NCI-H2196 (cell line): ENCODE measurements at regions not wholly inside any gene's neighbourhood (a gene's known extent, or its start where the extent isn't known, plus 50 kb on each side); places are given as distances from the start of the nearest gene placed in this dataset.

Source experiments
- DNase-seq: peaks from one replicate; lab custom pipeline; 2025; ENCODE audit not compliant: unreplicated experiment; lab: John Stamatoyannopoulos, UW

DNA sequence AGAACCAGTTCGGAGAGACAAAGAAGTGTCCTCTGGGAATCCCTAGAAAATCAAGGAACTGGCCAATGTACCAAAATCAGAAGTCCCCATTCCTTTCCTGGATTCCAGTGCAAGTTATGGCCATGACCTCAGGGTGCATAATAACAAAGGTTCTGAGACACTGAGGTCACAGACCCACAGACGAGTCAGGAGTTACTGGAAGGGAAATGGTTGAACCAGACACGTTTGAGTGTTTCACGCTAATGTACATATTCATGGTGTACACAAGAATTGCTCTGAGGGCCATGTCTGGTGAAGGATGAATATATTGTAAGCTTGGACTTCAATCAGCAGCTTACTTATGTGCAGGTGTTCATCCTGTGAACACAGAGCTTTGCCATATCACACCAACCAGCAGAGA is 58.6 kb upstream of the KLHL29 start:
- DNase-seq, result no peak

DNA sequence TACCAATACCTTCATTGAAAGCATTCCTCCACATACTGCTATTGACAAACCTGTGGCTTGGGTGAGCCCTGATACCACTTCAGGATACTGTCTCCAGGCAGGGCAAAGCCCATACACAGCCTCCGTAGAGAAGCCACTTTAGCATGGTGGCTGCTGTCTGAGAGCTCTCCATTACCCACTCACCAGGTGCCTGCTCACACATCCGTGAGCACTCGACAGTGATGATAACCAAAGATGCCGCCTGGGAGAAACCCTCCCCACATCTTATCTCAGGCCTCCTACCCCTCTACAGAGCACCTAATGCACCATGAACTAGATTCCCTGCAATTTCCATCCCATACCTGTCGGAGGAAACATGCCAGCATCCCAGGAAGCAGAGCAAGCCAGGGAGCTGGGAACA is 57.6 kb upstream of the KLHL29 start:
- no peak for DNase-seq

DNA sequence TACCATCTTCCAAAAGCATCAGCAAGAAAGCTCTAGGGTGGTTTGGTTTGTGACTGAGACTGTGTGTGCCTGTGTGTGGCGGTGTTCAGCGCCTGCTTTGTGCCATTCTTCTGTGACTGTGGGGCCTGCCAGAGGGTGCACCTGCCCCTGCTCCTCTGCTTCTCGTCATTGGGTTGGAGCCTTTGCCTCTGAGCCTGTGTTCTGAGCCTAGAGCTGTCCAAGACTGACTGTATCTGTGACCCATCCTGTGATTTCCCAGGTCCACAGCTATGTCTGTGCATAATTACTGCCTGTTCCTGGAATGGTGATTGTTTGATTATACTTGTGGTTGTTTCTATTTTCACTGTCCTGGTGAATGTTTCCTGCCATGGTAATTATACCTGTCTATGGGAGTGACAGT is 57.1 kb upstream of the KLHL29 start:
- DNase-seq, result no peak

DNA sequence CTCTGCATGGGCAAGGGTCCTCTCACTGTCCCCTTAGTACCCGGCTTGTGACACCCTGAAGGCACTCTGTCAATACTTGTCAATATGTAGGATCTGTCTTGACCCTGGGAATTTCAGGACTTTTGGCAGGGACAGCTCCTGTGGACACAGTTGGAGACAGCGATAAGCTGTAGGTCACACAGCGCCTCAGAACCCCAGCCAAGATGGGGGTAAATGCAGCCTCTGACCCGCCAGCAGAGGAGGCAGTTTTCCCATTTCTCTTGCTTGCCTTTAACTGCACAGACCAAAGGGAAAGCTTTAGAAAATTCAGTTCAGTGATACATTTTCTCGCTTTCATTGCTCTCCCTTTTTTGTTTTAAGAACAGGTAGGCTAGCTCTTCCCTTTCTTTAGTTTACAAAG is 54.8 kb upstream of the KLHL29 start:
- no peak for DNase-seq
